ENCODE measurements at regions not wholly inside any gene's neighbourhood (a gene's known extent, or its start where the extent isn't known, plus 50 kb on each side); places are given as distances from the start of the nearest gene placed in this dataset.

DNA sequence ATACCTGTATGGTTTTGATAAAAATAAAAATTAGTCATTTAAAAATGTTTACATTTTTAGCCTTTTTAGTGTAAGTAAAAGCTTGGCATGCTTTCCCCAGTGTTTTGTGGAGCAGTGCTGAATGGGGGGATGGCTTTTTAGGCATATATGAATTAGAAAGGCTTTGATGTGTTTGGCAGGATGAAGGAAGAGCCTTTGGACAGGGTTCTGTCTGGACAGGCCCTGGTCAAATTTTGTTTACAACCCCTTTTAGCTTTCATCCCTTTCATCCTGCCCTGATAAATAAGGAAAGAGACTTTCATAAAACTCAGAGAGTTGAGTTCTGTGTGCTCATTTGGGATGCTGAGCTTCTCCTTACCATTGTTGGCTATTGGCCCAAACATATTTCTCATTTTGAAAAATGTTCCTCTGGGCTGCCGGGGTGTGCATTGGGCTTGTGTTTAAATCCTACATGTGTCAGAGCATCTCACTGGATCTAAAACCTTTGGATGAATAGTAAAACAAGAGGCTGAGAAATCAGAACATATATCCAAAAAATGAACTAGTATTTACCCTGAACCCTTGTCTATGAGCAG is 68.1 kb upstream of the PHYHIPL start:
- H2AFZ ChIP-seq (ENCODE audit: low read length) = no peak overlapping the region
- H3K36me3 ChIP-seq (ENCODE audit: low read depth, low read length) = no peaks in the 10 kb centered on the region
- intact Hi-C loops (cut with micrococcal nuclease) = no loop called here
- ChIA-PET POLR2A (ENCODE audit: unreplicated experiment) (no interaction called here), CTCF (no interaction called here)
- H4K20me1 ChIP-seq (ENCODE audit: low read length) = no peaks in the 10 kb centered on the region
- TF ChIP-seq EZH2 (IDR thresholded peaks at IDR 0.05; ENCODE audit: low read length, unreplicated experiment) (no peak), EZH2phosphoT487 (IDR thresholded peaks at IDR 0.05; ENCODE audit: borderline replicate concordance, low read length) (no peak)
- TF ChIP-seq, protein P1, sequence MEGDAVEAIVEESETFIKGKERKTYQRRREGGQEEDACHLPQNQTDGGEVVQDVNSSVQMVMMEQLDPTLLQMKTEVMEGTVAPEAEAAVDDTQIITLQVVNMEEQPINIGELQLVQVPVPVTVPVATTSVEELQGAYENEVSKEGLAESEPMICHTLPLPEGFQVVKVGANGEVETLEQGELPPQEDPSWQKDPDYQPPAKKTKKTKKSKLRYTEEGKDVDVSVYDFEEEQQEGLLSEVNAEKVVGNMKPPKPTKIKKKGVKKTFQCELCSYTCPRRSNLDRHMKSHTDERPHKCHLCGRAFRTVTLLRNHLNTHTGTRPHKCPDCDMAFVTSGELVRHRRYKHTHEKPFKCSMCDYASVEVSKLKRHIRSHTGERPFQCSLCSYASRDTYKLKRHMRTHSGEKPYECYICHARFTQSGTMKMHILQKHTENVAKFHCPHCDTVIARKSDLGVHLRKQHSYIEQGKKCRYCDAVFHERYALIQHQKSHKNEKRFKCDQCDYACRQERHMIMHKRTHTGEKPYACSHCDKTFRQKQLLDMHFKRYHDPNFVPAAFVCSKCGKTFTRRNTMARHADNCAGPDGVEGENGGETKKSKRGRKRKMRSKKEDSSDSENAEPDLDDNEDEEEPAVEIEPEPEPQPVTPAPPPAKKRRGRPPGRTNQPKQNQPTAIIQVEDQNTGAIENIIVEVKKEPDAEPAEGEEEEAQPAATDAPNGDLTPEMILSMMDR (conservative IDR thresholded peaks at IDR 0.05; ENCODE audit: low read depth, low read length) = no peak
- no peak overlapping the region for H3K4me2 ChIP-seq (ENCODE audit: low read length)
- H3K9ac ChIP-seq (ENCODE audit: low read length) = no peak overlapping the region
- H3K4me1 ChIP-seq (ENCODE audit: insufficient read depth, low read length) = no peaks in the 10 kb centered on the region
- H3K9me2 ChIP-seq (replicated peaks; ENCODE audit: low read length) = no peaks in the 10 kb centered on the region
- no peaks in the 10 kb centered on the region for H3K79me2 ChIP-seq (ENCODE audit: low read length)
- no peaks in the 10 kb centered on the region for H3K9me3 ChIP-seq (ENCODE audit: low read length)
- DNase-seq = no peak
- no peak overlapping the region for H3K4me3 ChIP-seq (ENCODE audit: low read length)
- no peak for ATAC-seq
- BruUV-seq (replicated peaks) = no TSS peak
- H3F3A ChIP-seq (ENCODE audit: low read length, unreplicated experiment) = no peaks in the 10 kb centered on the region
- peaks cover 79% of the 10 kb centered on the region for H3K27me3 ChIP-seq (ENCODE audit: low read length)
- H3K27ac ChIP-seq (ENCODE audit: low read length) = no peak overlapping the region

DNA sequence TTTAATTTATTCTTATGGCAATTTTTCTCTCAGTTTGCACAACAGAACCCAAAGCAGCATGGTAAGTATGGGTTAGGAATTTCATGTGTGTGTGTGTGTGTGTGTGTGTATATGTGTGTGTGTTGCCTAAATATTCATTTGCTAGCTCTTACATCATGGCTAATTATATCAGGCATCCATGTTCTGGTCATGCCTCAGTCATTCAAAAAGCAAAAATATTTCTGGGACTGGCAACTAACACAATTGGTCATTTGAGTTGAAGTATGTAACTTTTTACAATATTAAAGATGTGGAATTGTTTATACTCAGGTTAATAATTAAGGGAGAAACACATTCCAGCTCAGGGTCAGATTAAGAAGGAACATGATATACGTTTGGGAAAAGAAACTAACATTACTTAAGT is 67.6 kb upstream of the PHYHIPL start:
- ChIA-PET CTCF (no interaction called here), POLR2A (ENCODE audit: unreplicated experiment) (no interaction called here)
- Histone ChIP-seq H3K4me1 (ENCODE audit: insufficient read depth, low read length) (no peaks in the 10 kb centered on the region), H3K27ac (ENCODE audit: low read length) (no peak overlapping the region), H3K9ac (ENCODE audit: low read length) (no peak overlapping the region), H3K9me2 (replicated peaks; ENCODE audit: low read length) (no peaks in the 10 kb centered on the region), H3K79me2 (ENCODE audit: low read length) (no peaks in the 10 kb centered on the region), H3K4me2 (ENCODE audit: low read length) (no peak overlapping the region), H3K36me3 (ENCODE audit: low read depth, low read length) (no peaks in the 10 kb centered on the region), H3K4me3 (ENCODE audit: low read length) (no peak overlapping the region), H2AFZ (ENCODE audit: low read length) (no peak overlapping the region), H4K20me1 (ENCODE audit: low read length) (no peaks in the 10 kb centered on the region), H3K9me3 (ENCODE audit: low read length) (no peaks in the 10 kb centered on the region), H3F3A (ENCODE audit: low read length, unreplicated experiment) (no peaks in the 10 kb centered on the region), H3K27me3 (ENCODE audit: low read length) (peaks cover 80% of the 10 kb centered on the region)
- no TSS peak for BruUV-seq (replicated peaks)
- intact Hi-C loops (cut with micrococcal nuclease) = no loop called here
- TF ChIP-seq, protein P1 (conservative IDR thresholded peaks at IDR 0.05; ENCODE audit: low read depth, low read length) = no peak
- TF ChIP-seq EZH2 (IDR thresholded peaks at IDR 0.05; ENCODE audit: low read length, unreplicated experiment) (no peak), EZH2phosphoT487 (IDR thresholded peaks at IDR 0.05; ENCODE audit: borderline replicate concordance, low read length) (no peak)
- ATAC-seq = no peak
- DNase-seq = no peak

DNA sequence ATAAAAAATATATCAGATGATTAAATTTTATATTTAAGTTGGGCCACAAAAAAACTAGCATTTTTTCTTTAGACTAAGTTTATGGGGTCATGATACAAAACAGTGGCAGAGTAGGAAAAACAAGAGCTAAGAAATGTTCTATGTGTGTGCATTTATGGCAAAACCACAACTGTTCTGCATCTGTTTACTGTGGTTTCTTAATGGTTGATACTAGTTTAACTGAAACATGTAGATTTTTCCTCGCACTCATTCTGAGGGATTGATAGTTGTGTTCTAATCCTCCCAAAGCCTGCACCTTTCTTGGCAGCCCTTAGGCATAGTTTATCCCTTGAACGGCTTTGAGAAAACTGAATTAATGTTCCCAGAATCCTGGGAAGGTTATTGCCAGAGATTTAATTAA is 66.6 kb upstream of the PHYHIPL start:
- Histone ChIP-seq H4K20me1 (ENCODE audit: low read length) (no peaks in the 10 kb centered on the region), H3K79me2 (ENCODE audit: low read length) (no peaks in the 10 kb centered on the region), H3K9me2 (replicated peaks; ENCODE audit: low read length) (no peaks in the 10 kb centered on the region), H3K36me3 (ENCODE audit: low read depth, low read length) (no peaks in the 10 kb centered on the region), H2AFZ (ENCODE audit: low read length) (no peak overlapping the region), H3K4me1 (ENCODE audit: insufficient read depth, low read length) (no peaks in the 10 kb centered on the region), H3F3A (ENCODE audit: low read length, unreplicated experiment) (no peaks in the 10 kb centered on the region), H3K4me2 (ENCODE audit: low read length) (no peak overlapping the region), H3K4me3 (ENCODE audit: low read length) (no peak overlapping the region), H3K9ac (ENCODE audit: low read length) (no peak overlapping the region), H3K9me3 (ENCODE audit: low read length) (no peaks in the 10 kb centered on the region), H3K27me3 (ENCODE audit: low read length) (peaks cover 85% of the 10 kb centered on the region), H3K27ac (ENCODE audit: low read length) (no peak overlapping the region)
- intact Hi-C loops (cut with micrococcal nuclease) = no loop called here
- CTCF ChIA-PET = no interaction called here
- ATAC-seq (no peak), DNase-seq (no peak)
- BruUV-seq (replicated peaks) = no TSS peak
- POLR2A ChIA-PET (ENCODE audit: unreplicated experiment) = no interaction called here
- TF ChIP-seq EZH2 (IDR thresholded peaks at IDR 0.05; ENCODE audit: low read length, unreplicated experiment) = no peak
- TF ChIP-seq, protein P1 (conservative IDR thresholded peaks at IDR 0.05; ENCODE audit: low read depth, low read length) = no peak
- TF ChIP-seq EZH2phosphoT487 (IDR thresholded peaks at IDR 0.05; ENCODE audit: borderline replicate concordance, low read length) = no peak

Measured in PC-3 (cell line).